ENCODE measurements at regions not wholly inside any gene's neighbourhood (a gene's known extent, or its start where the extent isn't known, plus 50 kb on each side); places are given as distances from the start of the nearest gene placed in this dataset.

GRCh38 chr3:117128872-117129271 is 419.3 kb downstream of the TUSC7 start (continued):
- no peak for TF ChIP-seq POLR2AphosphoS5 (IDR thresholded peaks at IDR 0.05; ENCODE audit: low read depth)

- no peak for DNase-seq (ENCODE audit: low spot score)
- Histone ChIP-seq H3K79me2 (replicated peaks; ENCODE audit: insufficient read depth) (no peaks in the 10 kb centered on the region), H3K27me3 (ENCODE audit: insufficient read depth) (no peaks in the 10 kb centered on the region), H3K27ac (ENCODE audit: low read depth) (no peak overlapping the region), H3K4me3 (no peak overlapping the region), H3F3A (replicated peaks; ENCODE audit: low read depth) (no peaks in the 10 kb centered on the region), H3K36me3 (ENCODE audit: insufficient read depth) (no peaks in the 10 kb centered on the region), H2AFZ (no peak overlapping the region), H3K4me1 (ENCODE audit: insufficient read depth) (no peaks in the 10 kb centered on the region), H3K4me2 (no peak overlapping the region), H4K20me1 (replicated peaks; ENCODE audit: insufficient read depth) (no peaks in the 10 kb centered on the region), H3K9me2 (ENCODE audit: insufficient read depth) (no peaks in the 10 kb centered on the region)
- no peak for ATAC-seq
- no peak for TF ChIP-seq CTCF (conservative IDR thresholded peaks at IDR 0.05; ENCODE audit: low read depth in 2 of 2)
- TF ChIP-seq STAT1 (IDR thresholded peaks at IDR 0.05; ENCODE audit: unreplicated experiment) = no peak
- TF ChIP-seq ZNF114 (CRISPR knock-in tag; IDR thresholded peaks at IDR 0.05) = no peak
- no peak for TF ChIP-seq ZNF462 (CRISPR knock-in tag; IDR thresholded peaks at IDR 0.05)
- no peak for TF ChIP-seq EZH2 (IDR thresholded peaks at IDR 0.05; ENCODE audit: low read depth, unreplicated experiment)
- no peak for TF ChIP-seq JUNB (IDR thresholded peaks at IDR 0.05; ENCODE audit: unreplicated experiment)
- no peak for TF ChIP-seq POLR2AphosphoS5 (IDR thresholded peaks at IDR 0.05; ENCODE audit: low read depth)
- no peak for TF ChIP-seq ZNF331 (CRISPR knock-in tag; IDR thresholded peaks at IDR 0.05; ENCODE audit: low read depth)
- no peak for TF ChIP-seq REST (IDR thresholded peaks at IDR 0.05; ENCODE audit: unreplicated experiment)
- TF ChIP-seq ETS1 (IDR thresholded peaks at IDR 0.05) = no peak
- no peak for TF ChIP-seq NANOG (IDR thresholded peaks at IDR 0.05; ENCODE audit: borderline replicate concordance)
- no peak for TF ChIP-seq EZH2phosphoT487 (IDR thresholded peaks at IDR 0.05; ENCODE audit: unreplicated experiment)
- TF ChIP-seq CREB1 (CRISPR knock-in tag; IDR thresholded peaks at IDR 0.05; ENCODE audit: low read depth) = no peak
- H3K4me1 Mint-ChIP-seq = peaks cover 11% of the 10 kb centered on the region
- no peaks in the 10 kb centered on the region for H3K36me3 Mint-ChIP-seq (ENCODE audit: low read depth)
- no peak overlapping the region for H3K4me3 Mint-ChIP-seq
- no peak overlapping the region for H3K27ac Mint-ChIP-seq
- no peaks in the 10 kb centered on the region for H3K9me3 Mint-ChIP-seq
- H3K27me3 Mint-ChIP-seq (ENCODE audit: insufficient read depth, low read depth, poor library complexity) = peaks cover 1% of the 10 kb centered on the region
These were observed 419.9 kb downstream of the TUSC7 start for GRCh38 chr3:117129516-117129915.

All from GM23338 (cell line).